SW 1271 (cell line): ENCODE measurements at regions not wholly inside any gene's neighbourhood (a gene's known extent, or its start where the extent isn't known, plus 50 kb on each side); places are given as distances from the start of the nearest gene placed in this dataset.

Experiments
- DNase-seq, 2 experiments: peaks; one replicate each; lab custom pipeline; 2025; lab: John Stamatoyannopoulos, UW

- DNase-seq = no peak
Observed at GRCh38 chr12:58479401-58479800, 440.9 kb downstream of the LRIG3 start.

GRCh38 chr12:58481811-58482210 lies 438.5 kb downstream of the LRIG3 start:
- no peak for DNase-seq

GRCh38 chr12:58487255-58487654 lies 433.0 kb downstream of the LRIG3 start:
- no peak for DNase-seq

- DNase-seq = no peak
Observed at GRCh38 chr12:58487678-58488161, 432.6 kb downstream of the LRIG3 start.

- DNase-seq = no peak
Observed at GRCh38 chr12:58489394-58489793, 430.9 kb downstream of the LRIG3 start.

- DNase-seq = no peak
Observed at GRCh38 chr12:58491306-58491705, 429.0 kb downstream of the LRIG3 start.

- no peak for DNase-seq
Observed at GRCh38 chr12:58496411-58497190, 423.7 kb downstream of the LRIG3 start.

- DNase-seq = no peak
Observed at GRCh38 chr12:58500399-58500798, 419.9 kb downstream of the LRIG3 start.

- DNase-seq = no peak
Observed at GRCh38 chr12:58502226-58502625, 418.1 kb downstream of the LRIG3 start.

- no peak for DNase-seq
Observed at GRCh38 chr12:58502841-58503240, 417.5 kb downstream of the LRIG3 start.

- no peak for DNase-seq
Observed at GRCh38 chr12:58503731-58504130, 416.6 kb downstream of the LRIG3 start.

- DNase-seq = no peak
Observed at GRCh38 chr12:58504143-58504938, 416.0 kb downstream of the LRIG3 start.

GRCh38 chr12:58509116-58509885 lies 411.0 kb downstream of the LRIG3 start:
- DNase-seq = peak in 1 of 2 experiments; percentile 36

GRCh38 chr12:58513301-58513834 lies 406.9 kb downstream of the LRIG3 start:
- DNase-seq = no peak

GRCh38 chr12:58513852-58514251 lies 406.5 kb downstream of the LRIG3 start:
- no peak for DNase-seq

- no peak for DNase-seq
Observed at GRCh38 chr12:58519839-58520238, 400.5 kb downstream of the LRIG3 start.

GRCh38 chr12:58521152-58521551 lies 399.2 kb downstream of the LRIG3 start:
- DNase-seq = no peak

GRCh38 chr12:58521796-58522195 lies 398.5 kb downstream of the LRIG3 start:
- DNase-seq = no peak

GRCh38 chr12:58523360-58523759 lies 396.9 kb downstream of the LRIG3 start:
- no peak for DNase-seq

GRCh38 chr12:58528271-58528670 lies 392.0 kb downstream of the LRIG3 start:
- no peak for DNase-seq

- no peak for DNase-seq
Observed at GRCh38 chr12:58529114-58529665, 391.1 kb downstream of the LRIG3 start.
